Glomerular visceral epithelial cell (primary cell): ENCODE measurements at regions not wholly inside any gene's neighbourhood (a gene's known extent, or its start where the extent isn't known, plus 50 kb on each side); places are given as distances from the start of the nearest gene placed in this dataset.

Experiments
- DNase-seq: peaks from one replicate; pipeline ENCODE4 v3.0.0-alpha.2; 2016; ENCODE audit errors: extremely low spot score

DNA sequence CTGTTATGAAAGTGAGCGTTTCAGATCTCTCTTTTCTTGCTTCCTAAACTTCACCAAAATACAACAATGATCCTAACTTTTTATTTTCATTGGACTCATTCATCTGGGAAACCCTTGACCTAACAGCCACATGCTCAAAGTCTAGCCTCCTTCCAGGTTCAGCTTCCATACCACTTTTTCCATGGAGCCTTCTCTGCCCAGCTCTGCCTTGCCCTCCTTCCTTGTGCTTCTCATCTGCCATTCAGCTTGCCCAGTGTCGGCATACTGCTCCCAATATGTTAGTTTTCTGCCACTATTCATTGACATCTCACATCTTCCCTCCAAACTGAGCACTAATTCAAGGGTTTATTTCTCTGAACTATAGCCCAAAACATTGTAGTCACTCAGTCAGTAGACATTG, 214.7 kb downstream of the RAD51AP2 start:
- peak; percentile 42 for DNase-seq

DNA sequence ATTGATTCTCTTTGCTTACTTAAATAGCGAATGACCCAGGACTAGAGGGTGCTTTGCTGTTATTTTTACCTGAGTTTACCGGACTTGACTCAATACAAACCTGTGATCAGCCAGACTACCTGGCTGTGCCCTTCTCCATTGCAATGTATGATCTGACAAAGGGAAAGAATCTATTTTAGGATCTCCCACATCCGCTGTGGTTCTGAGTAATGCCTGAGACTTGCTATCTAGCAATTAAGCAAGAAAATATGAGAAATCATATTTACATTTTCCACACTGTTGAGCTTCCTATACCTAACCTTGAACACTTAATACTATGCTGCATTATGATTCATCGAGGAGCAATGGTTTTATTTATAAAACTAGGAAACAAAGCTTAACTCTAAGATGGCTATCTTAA, 215.2 kb downstream of the RAD51AP2 start:
- DNase-seq = peak; percentile 53

DNA sequence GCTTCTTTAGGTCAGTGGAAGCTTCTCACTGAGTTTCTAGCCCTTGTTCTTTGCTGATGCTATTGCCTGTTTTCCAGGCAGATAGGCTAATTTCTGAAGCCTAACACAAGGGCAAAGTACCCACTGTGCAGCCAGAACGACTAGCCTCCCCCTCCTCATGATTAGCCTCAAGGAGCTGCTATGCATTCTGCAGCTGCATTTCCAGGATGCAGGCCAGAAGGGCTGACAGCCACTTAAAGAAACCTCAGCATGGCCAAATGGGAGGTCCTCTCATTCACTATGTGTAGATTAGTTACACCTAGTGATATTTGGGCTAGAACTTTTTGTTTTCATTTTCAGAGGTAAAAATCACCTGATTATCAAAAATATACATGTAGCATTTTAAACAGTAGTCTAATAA, 216.0 kb downstream of the RAD51AP2 start:
- no peak for DNase-seq

DNA sequence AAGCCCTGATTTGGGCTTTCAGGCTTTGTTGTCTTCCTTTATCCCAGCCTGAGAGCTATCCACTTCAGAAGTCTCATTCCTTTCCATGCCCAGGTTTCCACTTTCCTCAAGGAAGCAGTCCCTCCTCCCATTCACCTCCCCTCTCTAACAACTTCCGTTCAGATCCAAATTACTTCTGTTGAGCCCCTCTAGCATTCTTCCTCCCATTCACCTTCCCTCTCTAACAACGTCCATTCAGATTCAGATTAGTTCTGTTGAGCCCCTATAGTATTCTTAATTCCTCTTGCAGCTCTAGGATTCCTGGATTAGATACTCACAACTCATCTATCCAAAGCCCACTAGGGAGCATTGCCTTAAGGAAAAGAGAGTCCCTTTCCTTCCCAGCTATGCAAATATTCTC, 216.8 kb downstream of the RAD51AP2 start:
- DNase-seq = no peak

DNA sequence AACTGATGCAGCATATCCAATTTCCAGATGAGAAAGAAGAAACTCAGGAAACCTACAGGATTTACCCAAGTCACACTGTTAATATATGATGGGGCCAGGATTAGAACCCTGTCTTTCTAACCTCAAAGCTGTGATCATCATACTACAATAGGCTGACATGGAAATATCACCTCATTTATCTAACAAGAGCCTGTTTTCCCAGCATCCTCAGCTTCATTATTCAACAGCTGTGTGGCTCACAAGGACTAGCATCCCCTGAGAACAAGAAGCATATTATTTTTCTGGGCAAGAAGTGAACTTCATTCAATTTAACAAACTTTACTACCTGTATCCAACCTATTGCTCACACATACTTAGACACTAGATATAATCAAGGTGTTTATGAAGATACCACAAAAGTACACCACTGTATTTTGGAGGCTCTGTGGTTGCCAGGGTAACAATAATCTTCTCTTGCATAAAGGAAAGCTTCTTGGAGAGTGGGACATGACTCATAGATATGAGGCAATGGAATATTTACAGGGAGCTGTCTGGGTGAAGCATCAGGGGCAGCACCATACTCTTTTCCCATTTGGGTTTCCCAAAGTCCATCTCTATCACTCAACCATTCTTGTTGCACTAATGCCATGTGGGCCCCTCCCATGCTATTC, 218.2 kb downstream of the RAD51AP2 start:
- DNase-seq = peak; percentile 70

DNA sequence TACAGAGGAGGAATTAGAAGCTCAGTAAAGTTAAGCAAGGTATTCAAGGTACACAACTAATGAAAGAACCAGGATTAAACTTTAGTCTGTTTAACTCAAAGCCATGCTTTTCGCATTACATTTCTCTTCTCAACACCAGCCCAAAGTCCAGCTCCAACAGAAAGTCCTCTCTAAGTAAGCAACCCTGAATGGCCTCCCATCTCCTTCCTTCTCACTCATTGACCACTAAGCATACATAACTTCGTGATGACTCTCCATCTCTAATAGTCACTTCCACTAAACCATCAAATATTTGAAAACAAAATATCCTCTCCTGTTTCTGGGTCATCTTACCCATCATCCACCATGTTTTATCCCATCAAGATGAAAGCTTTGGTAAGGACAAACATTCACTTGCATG, 219.8 kb downstream of the RAD51AP2 start:
- DNase-seq = no peak

DNA sequence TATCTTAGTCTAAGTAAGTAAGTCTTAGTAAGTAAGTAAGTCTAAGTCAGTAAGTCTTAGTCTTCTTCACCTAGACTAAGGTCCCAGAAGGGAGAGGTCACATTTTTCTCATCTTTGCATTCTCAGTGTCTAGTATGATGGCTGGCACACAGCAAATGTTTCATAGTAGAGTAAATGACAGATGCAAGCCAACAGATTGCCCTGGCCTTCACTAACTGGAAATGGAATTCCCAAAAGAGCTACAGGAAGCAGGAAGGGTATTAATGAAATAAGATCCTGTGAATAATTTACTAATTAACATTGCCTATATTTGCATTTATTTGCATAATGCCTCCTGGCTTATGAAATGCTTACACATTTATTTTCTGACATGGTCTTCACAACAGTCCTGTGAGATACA, 221.6 kb downstream of the RAD51AP2 start:
- no peak for DNase-seq

DNA sequence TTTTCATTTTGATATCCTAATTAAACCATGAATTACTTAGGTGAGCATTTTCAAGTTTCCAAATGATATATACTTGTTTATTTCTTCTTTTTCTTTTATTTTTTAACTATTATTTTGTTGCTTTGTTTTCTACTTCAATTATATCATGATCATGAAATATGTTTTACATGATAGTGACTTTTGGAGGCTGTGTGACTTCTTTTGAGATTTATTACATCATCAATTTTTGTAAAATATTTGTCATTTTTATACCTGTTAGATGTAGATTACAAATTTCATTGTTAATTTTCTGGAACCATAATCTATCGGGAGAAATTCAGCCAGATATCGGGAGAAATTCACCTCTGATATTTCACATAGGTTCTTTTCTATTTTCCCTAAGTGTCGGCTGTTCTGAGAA, 228.6 kb downstream of the RAD51AP2 start:
- no peak for DNase-seq

DNA sequence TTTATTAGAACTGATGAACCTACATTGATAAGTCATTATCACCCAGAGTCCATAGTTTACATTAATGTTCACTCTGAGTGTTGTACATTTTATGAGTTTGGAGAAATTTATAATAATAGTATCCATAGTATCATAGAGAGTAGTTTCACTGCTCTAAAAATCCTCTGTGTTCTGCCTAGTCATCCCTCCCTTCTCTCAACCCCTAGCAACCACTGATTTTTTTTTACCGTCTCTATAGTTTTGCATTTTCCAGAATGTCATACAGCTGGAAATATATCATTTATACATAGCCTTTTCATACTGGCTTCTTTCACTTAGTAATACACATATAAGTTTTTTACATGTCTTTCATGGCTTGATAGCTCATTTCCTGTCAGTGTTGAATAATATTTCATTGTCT, 231.1 kb downstream of the RAD51AP2 start:
- no peak for DNase-seq

DNA sequence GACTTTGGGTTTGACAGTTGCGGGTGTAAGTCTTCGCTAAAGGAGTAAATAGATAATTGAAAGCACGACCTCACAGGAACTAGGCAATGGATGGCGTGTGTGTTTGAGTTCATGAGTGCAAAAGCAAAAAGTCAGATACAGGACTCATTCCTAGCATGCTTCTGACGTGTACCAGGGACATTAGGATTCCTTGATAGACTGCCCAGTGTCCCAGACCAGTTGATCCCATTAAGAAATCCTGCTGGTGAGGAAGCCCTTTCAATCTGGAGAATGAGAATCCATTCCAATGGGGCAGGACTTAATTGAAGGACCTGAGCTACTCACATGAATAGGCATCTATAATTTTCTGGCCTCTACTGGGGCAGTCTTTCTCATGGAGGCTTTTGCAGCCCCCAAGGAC, 235.4 kb downstream of the RAD51AP2 start:
- DNase-seq = no peak

DNA sequence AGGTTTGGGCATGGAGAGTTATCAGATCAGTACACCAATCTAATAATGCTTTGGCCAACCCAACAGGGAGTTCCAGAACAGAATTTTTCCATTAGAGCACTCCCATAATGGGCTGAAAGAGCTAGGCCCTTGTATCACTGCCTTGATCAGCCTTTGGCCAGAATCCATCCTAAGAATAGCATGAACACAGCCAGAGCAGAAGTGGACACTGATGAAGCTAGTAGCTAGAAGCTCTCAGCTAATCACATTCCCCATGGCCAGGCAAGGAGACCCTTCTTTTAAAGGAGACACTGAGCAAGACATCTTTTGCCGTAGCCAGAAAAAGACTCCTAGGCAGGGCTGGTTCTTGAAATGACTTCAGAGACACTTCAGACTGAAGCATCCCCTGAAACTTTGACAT, 236.0 kb downstream of the RAD51AP2 start:
- DNase-seq = no peak

DNA sequence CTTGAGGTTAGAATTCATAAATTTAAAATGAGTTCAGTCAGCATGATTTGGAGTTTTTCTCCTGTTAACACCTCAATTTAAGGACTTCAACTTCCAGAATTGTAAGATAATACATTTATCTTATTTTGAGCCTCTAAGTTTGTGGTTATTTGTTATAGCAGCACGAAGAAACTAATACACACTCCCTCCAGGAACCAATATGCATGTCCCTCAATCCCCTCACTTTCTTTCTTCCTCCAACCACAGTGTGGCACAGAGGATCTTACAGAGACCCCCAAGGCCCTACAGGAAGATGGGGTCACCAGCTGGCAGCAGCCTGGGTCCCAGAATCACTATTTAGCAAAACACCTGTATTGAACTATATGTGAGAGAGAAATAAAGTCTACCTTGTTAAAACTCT, 242.0 kb downstream of the RAD51AP2 start:
- no peak for DNase-seq

DNA sequence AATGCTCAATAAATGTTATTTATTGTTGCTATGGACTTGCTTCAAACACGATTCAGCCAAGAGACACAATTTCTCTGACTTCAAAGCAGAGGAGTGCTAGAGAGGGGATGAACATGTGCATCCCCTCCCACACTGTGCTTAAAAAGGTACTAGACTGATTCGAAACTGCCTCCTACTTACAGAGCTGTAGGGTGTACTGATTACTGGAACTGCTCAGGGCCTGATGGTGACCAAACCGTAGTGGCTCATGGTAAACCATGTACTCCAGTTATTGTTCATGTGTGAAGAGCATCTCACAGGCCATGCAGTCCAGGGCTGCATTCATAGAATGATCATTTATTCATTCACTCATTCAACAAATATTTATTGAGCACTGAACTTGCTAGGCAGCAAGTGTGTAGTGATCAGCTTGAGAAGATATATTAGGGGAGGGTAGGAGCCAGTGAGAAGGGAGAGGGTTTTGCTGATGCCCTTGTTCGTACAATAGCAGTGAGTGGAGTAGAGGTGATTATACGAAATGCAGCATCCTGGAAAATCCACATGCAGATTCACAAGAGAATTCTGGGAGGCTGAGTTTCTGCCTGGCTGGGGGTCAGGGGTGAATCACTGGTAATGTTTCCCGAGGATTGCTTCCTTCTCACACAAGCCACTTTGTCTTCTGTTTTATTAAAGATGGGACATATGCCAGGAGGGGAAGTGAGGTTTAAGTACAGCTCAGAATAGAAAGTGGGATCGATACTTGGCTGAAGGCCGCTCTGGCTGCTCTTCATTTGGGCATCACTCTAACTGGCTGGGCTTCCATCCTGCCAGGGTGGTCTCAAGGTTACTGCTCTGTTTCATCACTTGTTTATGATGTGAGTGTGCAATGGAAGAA, 245.4 kb downstream of the RAD51AP2 start:
- no peak for DNase-seq

DNA sequence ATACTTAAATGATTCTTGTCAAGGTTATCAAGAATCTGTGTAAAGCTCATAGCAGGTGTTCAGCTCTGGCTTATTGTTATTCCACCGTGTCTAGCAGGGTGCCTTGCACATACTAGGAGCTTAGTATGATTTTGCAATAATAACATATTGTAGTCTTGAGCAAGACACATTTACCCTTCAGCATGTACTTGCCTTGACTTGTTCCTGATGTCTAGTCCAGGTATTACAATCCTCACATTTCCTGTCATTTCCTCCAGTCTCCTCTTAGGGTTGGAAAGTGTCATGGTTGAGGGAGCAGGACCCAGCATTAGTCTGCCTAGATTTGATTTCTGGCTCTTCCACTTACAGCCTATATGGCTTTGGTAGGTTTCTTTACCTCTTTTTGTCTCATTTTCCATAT, 246.1 kb downstream of the RAD51AP2 start:
- peak; percentile 4 for DNase-seq

DNA sequence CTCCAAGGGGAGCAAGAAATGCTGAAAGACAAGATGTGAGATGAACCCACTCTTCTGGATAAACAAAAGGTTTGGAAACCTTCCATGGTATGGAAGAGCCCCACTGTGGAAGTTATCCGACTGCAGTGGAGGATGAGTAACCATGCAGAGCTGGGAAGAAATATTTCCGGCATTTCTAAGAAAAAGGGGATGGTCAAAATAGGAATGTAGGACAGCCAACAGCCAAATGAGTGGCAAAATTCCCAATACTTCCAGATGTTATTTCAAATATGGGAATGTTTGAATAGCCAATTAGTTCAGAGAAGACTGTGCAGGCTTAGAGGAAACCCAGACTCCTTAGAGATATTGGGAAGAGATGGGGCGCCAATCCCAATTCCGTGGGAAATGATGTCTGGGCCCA, 246.8 kb downstream of the RAD51AP2 start:
- DNase-seq = no peak

DNA sequence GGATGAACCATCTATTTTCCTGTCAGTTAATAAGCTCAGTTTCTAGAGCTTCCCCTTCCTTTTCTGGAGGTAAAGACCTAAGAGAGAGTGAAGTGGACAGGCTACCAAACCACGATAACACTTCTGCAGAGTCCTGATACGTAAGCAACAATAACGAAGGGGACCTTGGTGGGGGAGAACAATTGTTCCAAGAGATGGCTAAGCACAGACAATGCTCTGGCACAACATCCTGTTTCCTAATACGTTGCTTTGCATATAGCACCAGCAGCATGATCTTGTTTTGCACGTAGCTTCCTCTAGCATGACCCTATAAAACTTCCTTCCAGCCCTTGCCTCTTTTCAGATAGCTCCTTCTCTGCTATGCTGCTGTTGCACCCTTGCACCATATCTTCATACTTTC, 247.3 kb downstream of the RAD51AP2 start:
- DNase-seq = no peak

DNA sequence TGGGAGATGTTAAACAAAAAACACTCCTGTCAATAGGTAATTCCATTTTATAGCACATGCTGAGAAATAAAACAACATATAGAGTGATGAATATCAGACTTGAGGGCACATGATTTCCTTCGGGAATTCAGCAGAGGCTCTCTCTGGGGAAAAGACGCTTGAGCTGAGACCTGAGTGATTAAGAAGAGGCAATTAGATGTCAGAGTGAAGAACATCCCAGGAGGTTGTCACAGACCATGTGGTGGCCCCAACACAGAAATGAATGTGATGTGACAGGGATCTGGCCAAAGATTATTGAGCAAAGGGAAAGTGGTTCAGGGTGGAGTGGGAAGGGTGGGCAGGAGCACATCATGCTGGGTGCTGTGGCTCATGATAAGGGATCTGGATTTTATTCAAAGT, 254.7 kb downstream of the RAD51AP2 start:
- no peak for DNase-seq

DNA sequence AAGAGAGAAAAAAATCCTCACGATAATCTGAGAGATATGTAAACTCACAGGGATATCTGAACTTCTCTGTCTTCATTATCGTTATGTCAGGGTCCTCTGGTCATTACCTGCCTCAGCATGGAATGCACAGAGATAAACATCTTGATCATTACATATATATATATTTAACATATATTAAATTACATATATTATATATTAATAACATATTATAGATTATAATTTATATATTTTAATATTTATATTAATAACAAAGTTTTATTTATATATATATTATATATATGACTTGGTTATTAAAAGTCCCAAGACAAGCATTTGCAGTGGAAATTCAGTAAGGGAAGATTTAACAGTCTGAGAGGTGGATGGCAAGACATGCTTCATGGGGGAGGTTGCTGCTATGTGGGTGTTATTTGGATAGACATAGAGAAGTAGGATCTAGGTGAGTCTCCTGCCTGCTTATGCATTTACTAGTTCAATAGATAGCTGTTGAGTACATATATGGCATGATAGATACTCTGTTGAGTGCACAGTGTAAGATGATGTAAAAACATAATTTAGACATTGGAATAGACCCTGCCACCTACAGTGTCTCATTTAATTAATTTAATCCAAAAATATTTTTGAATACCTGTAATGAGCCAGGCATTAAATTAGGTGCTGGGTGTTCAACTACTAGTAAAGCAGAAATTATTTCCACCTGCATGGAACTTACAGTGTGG, 255.2 kb downstream of the RAD51AP2 start:
- no peak for DNase-seq

DNA sequence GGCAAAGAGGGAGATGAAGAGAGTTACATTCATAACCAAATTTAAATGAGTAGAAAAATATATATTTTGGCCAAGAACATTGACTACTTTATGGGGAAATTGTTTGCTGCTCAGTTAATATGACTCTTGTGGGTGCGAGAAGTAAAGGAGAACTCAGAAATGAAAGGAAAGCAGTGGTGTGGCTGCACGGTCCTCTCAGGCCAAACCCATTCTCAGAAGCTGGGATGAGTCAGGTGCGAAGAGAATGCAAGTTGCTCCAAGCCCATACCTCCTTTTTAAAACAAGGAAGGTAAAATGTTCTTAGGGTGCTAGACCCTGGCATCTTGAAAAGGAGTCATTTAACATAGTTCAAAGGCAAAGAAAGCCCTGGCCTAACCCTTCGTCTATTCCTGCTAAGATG, 258.6 kb downstream of the RAD51AP2 start:
- DNase-seq = no peak

DNA sequence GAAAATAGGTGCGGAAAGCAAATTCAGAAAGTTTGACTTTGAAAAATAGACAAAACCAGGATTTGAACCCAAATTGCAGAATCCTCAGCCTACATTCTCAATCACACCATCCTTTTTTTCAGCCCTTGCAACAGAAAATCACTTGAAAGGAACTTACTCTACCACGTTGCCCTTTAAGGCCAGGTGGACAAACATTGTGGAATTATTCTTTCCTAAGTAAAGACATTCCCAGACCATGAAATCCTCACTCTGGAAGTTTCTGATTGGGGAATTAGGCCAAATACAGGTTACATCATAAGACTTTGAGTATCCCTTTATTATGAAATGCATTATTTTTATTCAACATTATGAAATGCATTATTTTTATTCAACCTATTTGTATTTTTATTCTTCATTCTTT, 259.4 kb downstream of the RAD51AP2 start:
- DNase-seq = no peak

DNA sequence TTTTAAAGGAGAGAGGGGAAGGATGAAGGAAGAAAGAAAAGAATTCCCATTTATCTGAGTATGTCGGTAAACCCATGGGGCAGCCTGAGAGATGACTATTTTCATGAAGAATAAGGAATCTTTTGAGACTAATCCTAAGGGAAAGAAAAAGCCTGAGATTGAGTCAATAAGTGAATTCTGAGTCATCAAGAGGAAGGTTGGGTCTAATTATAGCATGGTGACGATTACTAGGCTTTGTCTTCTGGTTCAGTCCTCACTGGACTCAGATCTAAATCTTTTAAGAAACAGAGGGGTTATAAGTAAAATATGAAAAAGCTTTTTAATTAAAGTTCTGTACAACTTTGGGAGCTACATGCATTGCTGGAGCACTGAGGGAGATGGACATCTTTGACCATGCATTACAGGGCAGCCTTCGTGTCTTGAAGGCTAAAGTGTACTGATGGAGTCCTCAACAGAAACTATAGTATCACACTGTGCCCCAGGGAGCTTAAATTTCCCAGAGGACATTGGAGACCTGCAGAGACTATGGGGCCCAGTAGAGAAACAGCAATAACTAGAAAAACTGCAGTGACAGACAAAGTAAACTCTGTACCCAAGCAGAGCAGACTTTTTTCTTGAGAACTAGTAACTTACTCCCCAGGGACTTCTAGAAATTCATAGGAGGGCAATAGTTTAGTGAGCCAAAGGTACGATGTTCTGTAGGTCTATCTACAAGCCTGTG, 260.9 kb downstream of the RAD51AP2 start:
- DNase-seq = no peak

DNA sequence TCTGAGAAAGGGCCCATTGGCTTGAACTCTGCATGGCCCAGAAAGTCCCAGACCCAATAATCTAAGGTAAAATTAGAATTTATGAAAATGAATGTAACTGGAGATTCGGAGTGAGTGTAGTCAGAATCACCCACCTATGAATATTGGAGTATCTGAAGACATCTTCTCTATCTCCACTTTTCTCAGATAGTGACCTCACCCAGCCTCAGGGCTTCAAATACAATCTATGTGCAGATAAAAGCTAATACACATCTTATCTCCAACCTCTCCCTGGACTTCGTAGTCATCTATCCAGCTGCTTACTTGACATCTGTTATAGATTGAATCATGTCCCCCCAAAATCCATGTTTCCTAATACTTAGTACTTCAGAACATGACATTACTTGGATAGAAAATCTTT, 263.2 kb downstream of the RAD51AP2 start:
- no peak for DNase-seq
